C1 segment of cervical spinal cord (tissue), 14 donors: ENCODE measurements at regions not wholly inside any gene's neighbourhood (a gene's known extent, or its start where the extent isn't known, plus 50 kb on each side); places are given as distances from the start of the nearest gene placed in this dataset.

ENCODE experiments used
- DNase-seq, 14 donors: peaks; one replicate each; lab custom pipeline; 2025; lab: John Stamatoyannopoulos, UW

DNA sequence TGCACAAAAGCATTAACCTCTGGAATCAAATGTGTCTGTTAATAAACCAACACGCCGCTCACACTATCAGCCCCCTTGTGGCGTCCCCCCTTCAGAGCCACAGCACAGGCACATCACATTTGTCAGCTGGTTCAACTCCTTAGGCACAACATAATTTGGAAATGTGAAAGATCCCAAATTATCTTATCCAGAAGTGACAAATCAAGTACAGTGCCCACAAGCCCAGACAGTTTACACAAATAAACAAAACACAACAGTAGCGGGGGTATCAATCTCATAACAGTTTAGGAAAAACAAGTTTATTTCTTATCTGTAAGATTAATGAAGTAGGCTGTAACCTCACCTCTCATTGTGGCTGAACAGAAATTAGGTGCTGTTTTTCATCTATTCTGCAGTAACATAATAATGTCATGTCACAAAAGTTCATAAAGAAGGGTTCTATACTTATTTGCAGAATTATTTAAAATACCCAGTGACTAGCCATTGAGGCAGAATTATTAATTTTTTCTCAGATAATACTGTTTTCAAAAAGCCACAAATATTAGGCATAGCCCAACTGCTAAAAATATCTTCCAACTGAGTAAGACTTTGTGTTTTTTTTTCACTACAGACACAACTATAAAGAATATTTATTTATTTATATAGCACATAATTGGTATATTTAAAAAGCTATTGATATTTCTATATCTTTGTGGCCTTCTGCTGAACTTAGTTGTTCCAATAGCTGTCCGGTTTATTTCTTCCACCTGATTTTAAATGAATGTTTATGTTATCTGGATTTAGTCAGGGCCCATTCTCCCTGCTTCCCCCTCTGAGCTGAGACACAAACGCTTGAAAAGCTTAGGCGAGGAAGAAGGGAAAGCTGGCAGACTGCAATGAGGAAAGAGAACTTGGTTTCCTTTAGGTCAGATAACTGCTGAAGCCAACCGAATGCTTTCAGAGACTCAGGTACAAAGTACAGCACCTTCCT is 214.7 kb downstream of the QDPR start:
- no peak for DNase-seq

DNA sequence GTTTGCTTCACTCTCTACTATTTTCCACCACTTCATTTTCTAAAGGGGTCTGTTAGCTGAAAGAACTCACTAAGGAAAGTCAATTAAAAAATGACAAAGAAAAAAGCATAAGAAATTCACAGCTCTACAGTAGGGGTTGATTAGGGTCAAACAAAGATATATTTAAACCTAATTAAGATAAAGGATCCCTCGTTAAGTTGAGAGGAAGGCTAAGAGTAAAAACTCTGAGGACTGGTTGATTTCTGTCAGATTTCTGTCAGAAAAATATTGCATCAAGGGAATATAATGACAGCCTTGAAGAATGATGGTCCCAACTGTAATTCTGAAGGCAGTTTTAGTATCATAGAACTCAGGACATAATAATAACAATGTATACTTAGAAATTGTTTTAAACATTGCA is 218.0 kb downstream of the QDPR start:
- no peak for DNase-seq

GRCh38 chr4:17288151-17288550 is 223.7 kb downstream of the QDPR start:
- DNase-seq = no peak

- no peak for DNase-seq
These were observed 225.0 kb downstream of the QDPR start for GRCh38 chr4:17286752-17287460.

GRCh38 chr4:17285747-17286146 is 226.1 kb downstream of the QDPR start:
- no peak for DNase-seq

DNA sequence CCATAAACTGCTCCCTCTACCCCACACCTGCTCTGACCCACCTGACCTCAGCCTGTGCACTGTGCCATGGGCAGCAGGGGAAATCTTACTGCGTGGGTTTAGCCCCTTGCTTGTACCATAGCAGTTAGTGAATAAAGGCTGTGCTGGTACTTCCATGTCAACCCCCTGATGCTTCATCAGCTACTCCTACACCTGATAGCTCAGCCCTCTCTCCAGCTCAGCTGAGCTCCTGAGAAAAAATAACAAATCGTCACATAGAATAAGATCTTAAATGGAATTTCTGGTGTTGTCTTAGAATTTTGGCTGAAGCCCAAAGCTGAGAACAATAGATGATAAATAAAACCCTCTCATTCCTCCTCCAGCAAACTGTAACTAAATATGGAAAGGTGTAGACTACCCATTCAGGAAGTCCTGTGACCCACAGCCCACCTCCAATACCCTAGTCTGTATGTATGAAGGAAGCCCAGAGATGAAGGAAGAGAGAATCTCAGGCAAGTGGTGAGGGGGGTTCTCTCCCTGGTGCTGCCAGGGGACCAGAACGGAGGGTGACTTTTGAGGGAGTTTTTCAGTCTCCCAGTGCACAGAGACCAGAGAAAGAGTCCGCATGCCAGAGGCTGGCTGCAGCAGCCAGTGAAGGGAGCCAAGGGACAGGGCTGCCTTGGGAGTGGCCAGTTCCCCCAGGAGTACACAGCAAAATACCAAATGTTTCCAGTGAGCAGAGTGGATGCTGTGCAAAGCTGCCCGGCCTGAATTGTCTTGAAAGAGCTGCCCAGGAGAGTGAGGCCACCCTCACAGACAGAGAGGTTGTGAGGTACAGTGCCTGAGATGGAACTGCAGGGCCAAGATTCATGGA is 227.3 kb downstream of the QDPR start:
- DNase-seq = peak in 2 of 14 donors; percentile 1

- DNase-seq = peak in 1 of 14 donors; percentile 11
These were observed 228.1 kb downstream of the QDPR start for GRCh38 chr4:17283832-17284231.

DNA sequence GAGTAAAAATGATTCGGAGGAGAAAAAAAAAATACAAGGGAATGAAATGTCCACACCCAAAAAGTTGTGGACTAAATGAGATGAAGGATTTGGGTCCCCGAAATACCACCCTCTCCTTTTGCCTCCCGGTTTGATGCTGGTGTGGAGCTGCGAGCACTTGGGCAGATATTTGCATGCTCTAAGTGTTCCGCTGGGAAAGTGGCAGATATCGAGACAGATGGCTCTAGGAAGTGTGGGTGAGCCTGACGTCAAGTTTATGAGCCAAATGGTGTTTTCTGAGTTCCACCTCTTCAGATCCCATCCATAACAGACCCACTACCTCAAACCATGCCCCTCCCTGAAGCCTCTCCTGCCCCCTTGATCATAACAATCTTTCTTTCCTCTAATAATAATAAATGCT is 228.6 kb downstream of the QDPR start:
- no peak for DNase-seq

DNA sequence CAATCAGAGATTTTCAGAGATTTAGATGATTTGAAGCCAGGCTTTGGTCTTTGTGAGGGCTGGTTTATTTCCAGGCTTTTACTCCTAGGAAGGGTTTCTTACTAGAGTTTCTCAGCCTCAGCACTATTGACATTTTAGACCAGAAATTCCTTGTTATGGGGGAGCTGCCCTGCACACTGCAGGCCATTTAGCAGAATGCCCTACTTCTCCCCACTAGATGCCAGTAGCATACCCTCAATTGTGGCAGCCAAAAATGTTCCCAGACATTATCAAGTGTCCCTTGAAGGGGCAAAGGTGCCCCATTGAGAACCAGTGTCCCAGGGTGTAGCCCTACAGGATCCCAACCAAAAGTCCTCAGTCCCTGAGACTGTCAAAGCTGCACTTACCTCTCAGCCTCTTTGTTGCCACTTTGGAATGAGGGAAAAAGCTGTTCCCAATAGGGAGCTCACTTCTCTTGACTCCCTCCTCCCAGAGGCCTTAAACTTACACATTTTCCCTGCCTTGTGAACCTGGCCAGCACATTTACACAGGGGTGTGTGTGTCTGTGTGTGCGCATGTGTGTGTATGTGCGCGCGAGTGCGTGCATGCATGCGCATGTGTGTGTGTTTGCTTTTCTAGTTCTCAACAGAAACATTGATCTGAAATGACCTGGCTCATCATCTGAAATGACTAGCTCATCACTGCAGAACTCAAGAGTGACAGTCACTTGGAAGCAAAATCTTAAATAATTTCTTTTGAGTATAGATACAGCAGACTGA is 231.4 kb downstream of the QDPR start:
- no peak for DNase-seq

GRCh38 chr4:17276776-17277175 is 235.1 kb downstream of the QDPR start:
- peak in 3 of 14 donors; percentile 2 to 33 (median 9) for DNase-seq

- DNase-seq = no peak
These were observed 236.1 kb downstream of the QDPR start for GRCh38 chr4:17275836-17276235.

GRCh38 chr4:17273047-17273446 is 238.8 kb downstream of the QDPR start:
- no peak for DNase-seq

- no peak for DNase-seq
These were observed 239.7 kb downstream of the QDPR start for GRCh38 chr4:17272154-17272553.

GRCh38 chr4:17265653-17266052 is 246.2 kb downstream of the QDPR start:
- no peak for DNase-seq

GRCh38 chr4:17265139-17265538 is 246.8 kb downstream of the QDPR start:
- DNase-seq = no peak

- DNase-seq = no peak
These were observed 251.6 kb downstream of the QDPR start for GRCh38 chr4:17260166-17260907.

DNA sequence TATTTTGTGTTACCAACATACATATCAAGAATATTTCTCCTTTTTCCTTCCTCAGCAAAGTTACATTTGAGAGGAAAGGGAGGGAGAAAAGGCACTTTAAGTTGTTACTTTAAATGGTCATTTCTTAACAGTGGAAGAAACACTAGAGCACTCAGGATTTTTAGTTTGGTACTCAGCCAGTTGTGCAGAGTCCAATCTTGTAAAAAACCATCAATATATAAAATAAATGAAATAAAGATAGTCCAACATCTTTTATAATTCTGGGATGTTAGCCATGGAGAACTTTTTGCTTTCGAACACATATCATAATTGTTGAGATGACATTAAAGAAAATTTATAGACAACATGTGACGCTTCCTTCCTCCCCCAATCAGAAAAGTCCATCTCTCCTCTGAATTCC is 253.8 kb downstream of the QDPR start:
- no peak for DNase-seq

- DNase-seq = no peak
These were observed 259.8 kb downstream of the QDPR start for GRCh38 chr4:17252131-17252530.

GRCh38 chr4:17251101-17251500 is 260.8 kb downstream of the QDPR start:
- no peak for DNase-seq

DNA sequence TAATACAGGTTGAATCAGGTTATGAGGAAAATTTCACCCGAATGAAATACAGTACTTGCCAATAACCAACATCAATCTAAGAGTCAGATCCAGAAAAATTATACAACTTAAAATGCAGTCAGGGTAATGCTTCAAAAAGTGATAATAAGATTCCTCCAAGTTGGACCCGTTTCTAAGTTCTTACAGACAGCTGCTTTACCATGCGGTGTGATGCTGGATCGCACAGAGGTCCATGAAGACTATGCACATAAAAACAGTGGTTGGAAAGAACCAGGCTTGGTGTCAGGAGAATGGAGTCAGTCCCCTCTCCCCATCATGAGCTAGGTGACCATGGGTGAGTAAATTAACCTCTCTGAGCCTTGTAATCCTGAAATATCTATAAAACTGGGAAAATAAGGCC is 261.3 kb downstream of the QDPR start:
- DNase-seq = no peak
